ENCODE measurements at regions not wholly inside any gene's neighbourhood (a gene's known extent, or its start where the extent isn't known, plus 50 kb on each side); places are given as distances from the start of the nearest gene placed in this dataset.

GRCh38 chr9:79962836-79963235 lies 391.1 kb downstream of the TLE4 start:
- no peak for DNase-seq (ENCODE audit: low read depth in 2 of 2)

DNA sequence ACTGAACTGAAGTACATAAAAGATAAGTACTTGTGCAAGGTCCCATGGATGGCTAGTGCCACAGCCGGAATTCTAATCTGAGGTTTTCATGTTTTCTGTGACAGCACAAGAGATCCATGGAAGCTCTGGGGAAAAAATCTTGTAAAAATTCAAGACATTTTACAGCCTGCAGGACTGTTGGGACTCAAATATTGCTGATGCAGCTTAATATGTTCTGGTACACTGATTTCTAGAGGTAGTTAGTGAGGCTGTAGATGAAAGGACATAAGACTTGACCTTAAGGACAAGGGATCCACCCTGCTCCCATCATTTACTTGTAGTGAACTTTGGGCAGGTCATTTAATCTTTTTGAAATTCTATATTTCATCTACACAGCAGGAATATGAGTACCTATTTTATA lies 390.4 kb downstream of the TLE4 start:
- no peak for DNase-seq (ENCODE audit: low read depth in 2 of 2)

DNA sequence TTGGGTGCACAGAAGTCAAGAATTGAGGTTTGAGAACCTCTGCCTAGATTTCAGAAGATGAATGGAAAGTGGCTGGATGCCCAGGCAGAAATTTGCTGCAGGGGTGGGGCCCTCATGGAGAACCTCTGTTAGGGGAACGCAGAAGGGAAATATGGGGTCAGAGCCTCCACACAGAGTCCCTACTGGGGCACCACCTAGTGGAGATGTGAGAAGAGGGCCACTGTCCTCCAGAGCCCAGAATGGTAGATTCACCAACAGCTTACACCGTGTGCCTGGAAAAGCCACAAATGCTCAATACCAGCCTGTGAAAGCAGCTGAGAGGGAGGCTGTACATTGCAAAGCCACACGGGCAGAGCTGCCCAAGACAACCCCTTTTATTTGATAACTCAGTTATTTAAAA lies 383.5 kb downstream of the TLE4 start:
- DNase-seq (ENCODE audit: low read depth in 2 of 2), result no peak

DNA sequence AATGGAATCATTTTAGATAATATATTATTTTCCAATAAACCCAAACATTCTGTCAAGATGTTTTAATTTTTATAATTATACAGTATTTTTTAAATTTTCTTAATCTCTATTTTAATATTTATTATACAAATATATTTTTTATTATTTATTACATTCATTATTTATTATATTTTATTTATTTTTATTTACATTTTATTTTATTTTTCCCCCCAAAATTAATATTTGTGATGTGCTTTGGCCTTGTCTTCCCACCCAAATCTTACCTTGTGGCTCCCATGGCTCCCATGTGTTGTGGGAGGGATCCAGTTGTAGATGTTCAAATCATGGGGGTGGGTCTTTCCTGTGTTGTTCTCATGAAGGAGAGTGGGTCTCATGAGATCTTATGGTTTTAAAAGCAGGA lies 382.1 kb downstream of the TLE4 start:
- DNase-seq (ENCODE audit: low read depth in 2 of 2), result no peak

GRCh38 chr9:79952401-79952800 lies 380.6 kb downstream of the TLE4 start:
- DNase-seq (ENCODE audit: low read depth in 2 of 2), result no peak

- no peak for DNase-seq (ENCODE audit: low read depth in 2 of 2)
These were observed 374.9 kb downstream of the TLE4 start for GRCh38 chr9:79946712-79947111.

DNA sequence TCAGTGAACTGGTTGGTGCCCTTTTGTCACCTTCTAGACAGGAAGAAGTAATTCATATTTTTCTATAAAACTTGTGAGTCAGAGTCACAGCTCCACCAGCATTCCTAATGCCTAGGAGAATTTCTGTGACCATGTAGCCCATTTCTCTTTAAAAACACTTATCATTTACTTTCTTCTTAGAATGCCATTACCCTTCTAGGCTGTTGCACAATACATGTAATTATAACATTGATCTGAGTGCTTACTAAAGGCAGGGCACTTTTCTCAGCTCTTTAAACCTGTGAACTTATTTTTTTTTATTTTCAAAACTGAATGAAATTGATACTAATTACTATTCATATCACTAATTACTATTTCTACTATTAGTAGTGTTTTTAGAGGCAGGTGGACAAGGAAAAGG lies 373.7 kb downstream of the TLE4 start:
- no peak for DNase-seq (ENCODE audit: low read depth in 2 of 2)

GRCh38 chr9:79945016-79945415 lies 373.3 kb downstream of the TLE4 start:
- DNase-seq (ENCODE audit: low read depth in 2 of 2), result no peak

- DNase-seq (ENCODE audit: low read depth in 2 of 2), result no peak
These were observed 369.2 kb downstream of the TLE4 start for GRCh38 chr9:79940919-79941318.

- DNase-seq (ENCODE audit: low read depth in 2 of 2), result no peak
These were observed 368.1 kb downstream of the TLE4 start for GRCh38 chr9:79939819-79940218.

- no peak for DNase-seq (ENCODE audit: low read depth in 2 of 2)
These were observed 364.6 kb downstream of the TLE4 start for GRCh38 chr9:79936336-79936735.

DNA sequence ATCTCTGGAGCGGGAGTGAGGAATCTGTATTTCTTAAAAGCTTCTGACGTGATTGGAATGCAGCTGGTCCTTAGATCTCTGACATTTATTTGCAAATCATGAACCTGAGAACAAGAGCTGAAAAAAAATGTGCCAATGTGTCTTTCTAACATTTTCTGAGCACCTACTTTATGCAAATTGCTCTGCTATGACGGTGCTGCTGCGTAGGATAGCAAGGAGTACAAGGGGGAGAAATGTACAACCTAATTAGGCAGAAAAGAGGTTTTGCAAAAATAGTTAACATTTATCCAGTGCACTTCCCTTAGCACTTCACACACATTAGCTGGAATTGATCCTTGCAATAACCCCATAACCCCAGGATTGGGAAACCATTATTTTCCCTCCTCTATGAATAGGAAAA lies 357.5 kb downstream of the TLE4 start:
- DNase-seq (ENCODE audit: low read depth in 2 of 2), result no peak

- DNase-seq (ENCODE audit: low read depth in 2 of 2), result no peak
These were observed 357.0 kb downstream of the TLE4 start for GRCh38 chr9:79928661-79929223.

DNA sequence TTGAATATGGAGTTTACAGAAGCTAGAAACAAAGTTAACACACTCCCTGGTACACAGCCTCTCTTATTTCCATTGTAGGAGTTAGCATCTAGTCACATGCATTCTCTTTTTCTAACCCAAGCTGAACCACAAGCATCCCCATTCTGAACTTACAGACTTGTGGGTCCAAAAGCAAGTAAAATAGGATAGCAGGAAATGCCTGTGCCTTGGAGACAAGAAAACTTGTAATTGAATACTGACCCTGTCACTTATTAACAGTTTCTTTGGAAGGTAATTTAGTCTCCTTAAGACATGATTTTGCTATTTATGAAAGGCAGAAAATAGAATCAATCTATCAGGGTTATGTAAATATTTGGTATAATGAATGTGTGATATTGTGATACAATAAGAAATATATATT lies 353.6 kb downstream of the TLE4 start:
- DNase-seq (ENCODE audit: low read depth in 2 of 2), result no peak

DNA sequence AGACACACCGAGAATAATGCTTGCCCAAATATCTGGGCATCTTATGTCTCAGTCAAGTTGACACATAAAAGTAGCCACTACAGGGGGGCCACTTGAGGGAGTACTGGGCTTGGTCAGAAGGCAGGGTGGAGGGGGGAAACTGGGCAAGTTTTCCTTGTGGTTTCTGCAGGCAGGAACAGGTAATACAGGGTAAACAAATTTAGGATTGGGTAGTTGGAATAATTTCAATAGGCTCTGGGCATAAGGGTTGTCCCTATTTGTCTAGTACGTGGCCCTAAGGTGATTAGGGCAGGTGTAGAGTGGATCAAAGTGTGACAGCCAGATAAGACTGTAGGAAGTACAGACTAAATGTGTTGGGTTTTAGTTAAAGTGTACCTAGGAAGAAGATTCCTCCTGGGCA lies 353.1 kb downstream of the TLE4 start:
- DNase-seq (ENCODE audit: low read depth in 2 of 2), result no peak

DNA sequence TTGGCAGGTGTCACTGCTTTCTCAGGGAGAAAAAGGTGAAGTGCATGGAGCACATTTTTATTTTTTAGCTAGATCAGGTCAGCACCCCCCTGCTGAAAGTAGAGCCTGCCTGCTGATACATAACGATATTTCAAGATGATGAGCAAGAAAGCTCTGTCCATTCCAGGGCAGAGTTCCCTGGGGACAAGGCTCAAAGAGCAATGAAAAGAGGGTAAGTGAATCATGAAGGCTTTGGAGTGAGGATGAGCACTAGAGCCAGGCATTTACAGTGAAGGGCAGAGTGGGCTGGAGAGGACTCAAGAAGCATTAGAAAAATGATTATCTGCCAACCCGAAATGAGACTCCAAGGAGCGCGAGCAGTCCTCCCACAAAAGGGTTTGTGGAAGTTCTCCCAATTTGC lies 345.7 kb downstream of the TLE4 start:
- no peak for DNase-seq (ENCODE audit: low read depth in 2 of 2)

GRCh38 chr9:79913867-79914266 lies 342.1 kb downstream of the TLE4 start:
- no peak for DNase-seq (ENCODE audit: low read depth in 2 of 2)

GRCh38 chr9:79912318-79913070 lies 340.7 kb downstream of the TLE4 start:
- DNase-seq (ENCODE audit: low read depth in 2 of 2), result peak; percentile 11 to 14

GRCh38 chr9:79911724-79912123 lies 340.0 kb downstream of the TLE4 start:
- no peak for DNase-seq (ENCODE audit: low read depth in 2 of 2)

DNA sequence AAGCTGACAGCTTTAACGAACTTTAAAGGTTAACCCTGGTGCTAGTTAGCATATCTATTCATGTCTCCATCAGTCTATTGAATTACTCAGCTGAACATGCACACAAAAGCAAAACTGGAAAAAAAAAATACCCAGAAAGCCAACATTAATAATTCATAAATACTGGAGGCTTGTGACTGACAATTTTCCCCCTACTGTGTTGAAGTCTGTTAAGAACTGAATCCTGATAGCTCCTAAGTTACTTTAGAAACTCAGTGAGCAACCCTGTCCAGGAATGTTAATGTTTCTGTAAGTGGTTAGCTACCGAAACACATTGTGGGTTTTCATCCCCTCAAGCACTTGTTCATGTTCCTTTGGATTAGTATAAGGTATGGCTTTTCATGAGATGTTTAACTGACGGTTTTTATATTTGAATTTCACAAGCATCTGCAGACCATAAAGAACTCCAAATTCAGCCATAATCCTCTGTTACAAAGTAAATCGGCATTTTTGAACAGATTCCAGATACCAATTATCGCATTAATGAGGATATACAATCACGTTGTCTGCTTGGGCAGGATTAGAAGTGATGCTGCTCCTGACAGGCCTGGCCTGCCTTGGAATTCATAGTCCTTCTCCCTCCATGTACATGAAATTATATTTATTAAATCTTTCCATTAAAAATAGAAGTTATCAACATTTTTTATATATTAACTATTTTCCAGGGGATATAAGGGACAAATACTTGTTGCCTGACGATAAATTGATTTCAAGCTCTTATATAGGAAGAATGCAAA lies 331.2 kb downstream of the TLE4 start:
- no peak for DNase-seq (ENCODE audit: low read depth in 2 of 2)

GRCh38 chr9:79900754-79901153 lies 329.0 kb downstream of the TLE4 start:
- DNase-seq (ENCODE audit: low read depth in 2 of 2), result no peak

DNA sequence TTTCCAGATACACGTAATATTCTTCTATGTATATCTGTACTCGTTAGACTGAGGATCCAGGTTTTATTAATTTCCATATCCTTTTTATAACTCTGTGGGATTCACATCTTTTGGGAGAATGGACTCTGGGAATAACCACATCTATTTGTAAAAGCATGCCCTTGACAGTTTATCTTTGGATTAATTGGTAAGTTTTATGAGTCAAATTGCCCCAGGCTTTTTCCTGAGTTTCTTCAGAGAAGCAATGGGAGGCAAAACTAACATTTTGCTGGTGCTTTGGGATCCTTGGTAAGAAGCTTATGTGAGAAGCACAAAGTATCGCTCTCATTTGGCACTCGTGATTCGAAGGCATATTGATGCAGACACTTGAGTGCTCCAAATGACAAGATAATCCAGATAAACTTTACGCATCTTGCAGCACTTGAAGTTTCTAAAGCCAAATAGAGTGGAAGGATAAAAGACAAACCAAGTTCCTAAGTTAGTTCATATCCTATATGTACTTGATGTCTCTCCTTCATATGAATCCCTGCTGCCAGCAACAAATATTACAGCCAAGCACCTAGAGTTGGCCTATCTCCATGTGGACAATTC lies 324.7 kb downstream of the TLE4 start:
- DNase-seq (ENCODE audit: low read depth in 2 of 2), result no peak

GRCh38 chr9:79895232-79895631 lies 323.5 kb downstream of the TLE4 start:
- no peak for DNase-seq (ENCODE audit: low read depth in 2 of 2)
